ENCODE measurements at regions not wholly inside any gene's neighbourhood (a gene's known extent, or its start where the extent isn't known, plus 50 kb on each side); places are given as distances from the start of the nearest gene placed in this dataset.
"Not testable (repeated sequence)": the region's sequence is repeated elsewhere in the genome, so short reads cannot be mapped to it uniquely, and the experiment has no call there.

DNA sequence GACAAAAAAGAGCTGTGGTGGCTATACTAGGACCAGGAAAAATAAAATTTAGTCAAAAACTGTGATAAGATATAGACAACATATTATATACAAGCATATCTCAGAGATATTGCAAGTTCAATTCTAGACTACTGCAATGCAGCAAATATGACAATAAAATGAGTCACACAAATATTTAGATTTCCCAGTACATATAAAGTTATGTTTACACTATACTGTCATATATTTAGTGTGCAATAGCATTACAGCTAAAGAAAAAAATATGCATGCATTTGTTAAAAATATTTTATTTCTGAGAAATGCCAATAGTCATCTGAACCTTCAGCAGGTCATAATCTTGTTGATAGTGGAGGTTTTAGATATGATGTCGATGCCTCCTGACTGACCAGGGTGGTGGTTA is 72.1 kb downstream of the AKR1C4 start:
- Mint-ChIP-seq H3K4me3 (no peak overlapping the region), H3K9me3 (peaks cover 8% of the 10 kb centered on the region), H3K4me1 (ENCODE audit: low read depth) (peaks cover 4% of the 10 kb centered on the region), H3K36me3 (ENCODE audit: low read depth) (peaks cover 23% of the 10 kb centered on the region), H3K27me3 (no peaks in the 10 kb centered on the region), H3K27ac (no peak overlapping the region)
- no peak for DNase-seq

DNA sequence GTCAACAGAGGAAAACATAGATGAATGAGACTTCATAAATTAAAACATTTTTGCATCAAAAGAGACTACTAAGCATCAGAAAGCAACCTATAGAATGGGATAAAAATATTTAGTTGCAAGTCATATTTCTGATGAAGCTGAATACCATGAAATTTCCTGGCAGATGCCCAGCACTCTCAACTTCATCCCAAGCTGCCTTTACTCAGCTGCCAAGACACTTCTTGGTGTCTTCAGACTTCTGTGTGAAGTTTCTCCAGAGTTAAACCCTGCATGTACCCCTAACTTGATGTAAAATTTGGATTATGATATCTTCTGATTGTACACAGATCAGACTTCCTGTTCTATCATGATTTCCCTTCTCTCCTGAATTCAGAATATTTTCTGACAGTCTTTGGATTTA is 73.2 kb downstream of the AKR1C4 start:
- Mint-ChIP-seq H3K27me3 (no peaks in the 10 kb centered on the region), H3K27ac (no peak overlapping the region), H3K4me3 (no peak overlapping the region), H3K36me3 (ENCODE audit: low read depth) (peaks cover 13% of the 10 kb centered on the region), H3K4me1 (ENCODE audit: low read depth) (peaks cover 4% of the 10 kb centered on the region), H3K9me3 (peaks cover 5% of the 10 kb centered on the region)
- DNase-seq: no peak

DNA sequence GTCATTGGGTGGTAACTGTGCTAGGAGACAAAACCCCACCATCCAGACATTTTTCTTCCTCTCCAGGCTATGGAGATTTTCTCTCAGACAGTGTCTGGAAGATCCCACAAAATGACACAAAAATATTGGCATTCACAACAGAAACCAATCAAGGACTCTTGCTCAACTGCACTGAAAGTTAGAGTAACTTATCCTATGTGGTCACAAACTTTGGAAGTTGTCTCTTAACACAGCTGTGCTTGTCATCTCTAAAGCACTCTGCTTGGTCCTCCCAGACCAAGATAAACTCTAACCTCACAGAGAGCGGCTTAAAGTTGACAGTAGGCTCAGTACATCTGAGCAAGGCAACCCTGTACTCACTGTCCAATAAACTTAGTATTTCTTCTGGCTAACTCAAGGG is 74.9 kb downstream of the AKR1C4 start:
- Mint-ChIP-seq H3K27me3 (no peaks in the 10 kb centered on the region), H3K27ac (no peak overlapping the region), H3K4me1 (ENCODE audit: low read depth) (peaks cover 4% of the 10 kb centered on the region), H3K36me3 (ENCODE audit: low read depth) (peaks cover 3% of the 10 kb centered on the region), H3K9me3 (peaks cover 3% of the 10 kb centered on the region), H3K4me3 (no peak overlapping the region)
- no peak for DNase-seq

DNA sequence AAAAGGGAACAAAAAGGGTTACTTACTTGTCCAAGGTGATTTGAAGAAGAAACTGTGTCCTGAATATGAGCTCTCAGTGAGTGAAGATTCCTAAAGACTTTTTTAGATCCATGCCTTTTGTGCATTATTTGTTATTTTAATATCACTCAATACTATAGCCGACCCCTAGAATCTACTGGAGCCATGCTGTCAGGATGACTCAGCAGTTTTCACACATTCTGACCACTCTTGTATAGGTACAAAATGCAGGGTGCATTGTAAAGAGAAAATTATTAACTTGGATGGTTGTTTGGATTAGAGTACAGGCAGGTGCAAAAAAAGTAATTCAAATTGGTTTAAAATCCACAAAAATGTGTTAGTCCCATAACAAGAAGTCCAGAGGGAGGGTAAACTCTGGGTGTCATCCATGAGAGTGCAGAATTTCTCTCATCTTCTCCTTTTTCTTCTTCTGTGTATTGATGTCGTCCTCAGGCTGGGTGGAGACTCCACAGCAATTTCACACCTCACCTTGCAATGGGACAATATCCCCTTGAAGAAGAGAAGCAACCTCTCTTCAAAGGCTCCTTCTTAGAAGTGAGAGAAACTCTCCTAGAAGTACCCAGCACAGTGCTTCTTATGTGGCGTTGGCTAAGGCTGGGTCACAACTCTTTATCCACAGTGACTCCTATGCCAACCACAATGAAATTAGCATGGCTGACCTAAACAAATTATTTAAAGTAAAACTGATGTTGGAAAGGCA is 75.6 kb downstream of the AKR1C4 start:
- Mint-ChIP-seq H3K4me1 (ENCODE audit: low read depth) (peaks cover 4% of the 10 kb centered on the region), H3K27ac (no peak overlapping the region), H3K36me3 (ENCODE audit: low read depth) (no peaks in the 10 kb centered on the region), H3K9me3 (no peaks in the 10 kb centered on the region), H3K27me3 (no peaks in the 10 kb centered on the region), H3K4me3 (no peak overlapping the region)
- no peak for DNase-seq

DNA sequence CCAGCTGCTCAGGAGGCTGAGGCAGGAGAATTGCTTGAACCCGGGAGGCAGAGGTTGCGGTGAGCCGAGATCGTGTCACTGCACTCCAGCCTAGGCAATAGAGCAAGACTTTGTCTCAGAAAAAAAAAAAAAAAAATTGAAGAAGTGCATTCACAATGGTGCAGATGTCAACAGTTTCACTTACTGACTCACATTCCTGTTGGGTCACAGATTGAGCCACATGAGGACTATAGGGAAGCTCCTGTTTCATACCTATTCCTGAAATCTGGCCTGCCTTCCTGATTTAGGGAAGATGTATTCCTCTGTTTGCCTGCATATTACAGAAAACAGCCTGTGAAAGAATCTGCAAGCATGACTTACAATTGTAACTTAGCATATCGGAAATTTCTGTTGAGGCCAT is 78.2 kb downstream of the AKR1C4 start:
- Mint-ChIP-seq H3K27ac (no peak overlapping the region), H3K9me3 (no peaks in the 10 kb centered on the region), H3K4me1 (ENCODE audit: low read depth) (peaks cover 4% of the 10 kb centered on the region), H3K4me3 (no peak overlapping the region), H3K36me3 (ENCODE audit: low read depth) (no peaks in the 10 kb centered on the region), H3K27me3 (no peaks in the 10 kb centered on the region)
- DNase-seq: no peak

DNA sequence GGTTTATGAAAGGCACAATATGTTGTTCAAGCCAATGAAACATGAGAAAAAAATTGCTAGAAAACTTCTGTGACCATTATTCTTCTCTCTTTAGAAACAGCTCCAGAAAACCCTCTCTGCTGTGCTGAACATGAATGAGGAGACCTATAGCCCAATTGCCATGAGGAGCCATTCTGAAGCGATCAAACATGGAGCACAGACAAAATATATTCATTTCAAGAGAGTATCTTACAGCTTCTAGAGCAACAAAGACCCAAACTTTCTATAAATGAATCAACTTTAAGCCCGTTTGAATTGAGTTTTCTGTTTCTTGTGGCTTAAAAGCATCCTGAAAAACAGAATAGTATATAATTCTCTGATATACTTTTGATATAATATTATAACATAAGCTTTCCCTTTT is 83.4 kb upstream of the UCN3 start:
- H3K4me1 Mint-ChIP-seq (ENCODE audit: low read depth): peaks cover 24% of the 10 kb centered on the region

DNA sequence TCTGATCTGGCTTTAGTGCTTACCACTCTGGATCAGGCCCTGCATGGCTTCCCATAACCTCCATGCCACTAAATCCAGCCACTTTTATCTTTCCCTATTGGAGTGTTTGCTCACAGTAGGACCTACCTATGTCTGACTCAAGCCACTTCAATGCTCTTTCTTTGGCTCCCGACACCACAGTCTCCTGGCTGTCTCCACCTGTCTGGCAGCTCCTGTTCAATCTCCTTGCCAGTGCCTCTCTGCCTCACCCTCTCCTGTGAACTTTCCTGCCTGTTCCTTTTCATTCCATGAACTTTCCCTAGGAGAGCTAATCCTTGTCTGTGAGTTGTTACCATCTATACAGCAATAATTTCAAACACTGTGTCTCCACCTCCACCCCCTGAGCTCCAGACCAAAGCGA is 82.6 kb upstream of the UCN3 start:
- no peak for DNase-seq
- no peaks in the 10 kb centered on the region for H3K27me3 Mint-ChIP-seq
- peaks cover 24% of the 10 kb centered on the region for H3K4me1 Mint-ChIP-seq (ENCODE audit: low read depth)
- H3K36me3 Mint-ChIP-seq (ENCODE audit: low read depth): peaks cover 2% of the 10 kb centered on the region
- H3K9me3 Mint-ChIP-seq: no peaks in the 10 kb centered on the region
- H3K27ac Mint-ChIP-seq: no peak overlapping the region
- H3K4me3 Mint-ChIP-seq: no peak overlapping the region

More for the DNA sequence above, 83.4 kb upstream of the UCN3 start:
- Mint-ChIP-seq H3K4me3 (no peak overlapping the region), H3K27me3 (no peaks in the 10 kb centered on the region), H3K9me3 (no peaks in the 10 kb centered on the region), H3K36me3 (ENCODE audit: low read depth) (peaks cover 2% of the 10 kb centered on the region), H3K27ac (no peak overlapping the region)
- DNase-seq: no peak

DNA sequence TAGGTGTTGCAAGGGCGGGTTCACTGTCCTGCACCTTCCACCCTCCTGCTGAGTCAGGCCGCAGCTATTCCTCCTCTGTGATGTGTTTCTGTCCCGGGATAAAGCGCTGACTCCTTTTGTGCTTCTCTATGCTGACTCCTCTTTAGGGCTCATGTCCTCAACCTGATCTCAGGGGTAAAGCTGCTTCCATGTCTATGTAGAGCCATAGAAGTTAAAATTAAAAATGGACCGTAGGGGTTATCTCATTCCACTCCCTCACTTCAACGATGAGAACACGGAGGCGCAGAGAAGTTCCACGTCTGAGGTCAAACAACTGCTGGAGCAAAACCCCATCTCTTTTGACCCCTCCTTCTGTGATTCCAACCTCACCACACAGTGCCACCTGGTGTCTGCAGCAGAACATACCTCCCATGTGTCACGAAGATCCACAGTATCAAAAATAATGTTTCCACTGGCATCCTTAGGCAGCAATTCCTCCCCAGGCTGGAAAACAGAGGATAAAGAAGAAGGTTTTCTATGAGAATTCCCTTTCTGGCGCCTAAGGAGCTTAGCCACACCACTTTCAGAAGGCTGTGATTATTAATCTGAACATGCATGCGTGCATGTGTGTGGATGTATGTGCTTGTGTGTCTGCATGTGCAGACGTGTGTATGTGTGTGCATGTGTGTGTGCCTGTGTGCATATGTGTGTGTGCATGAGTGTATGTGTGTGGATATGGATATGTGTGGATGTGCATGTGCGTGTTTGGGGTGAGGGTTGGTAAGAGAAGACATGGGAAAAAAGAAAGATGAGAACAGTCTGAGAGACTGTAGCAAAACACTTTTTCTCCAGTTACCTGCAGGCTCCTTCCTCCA is 81.2 kb upstream of the UCN3 start:
- Mint-ChIP-seq H3K27ac (peak overlapping the region; percentile 85), H3K4me3 (no peak overlapping the region), H3K36me3 (ENCODE audit: low read depth) (peaks cover 2% of the 10 kb centered on the region), H3K4me1 (ENCODE audit: low read depth) (peaks cover 24% of the 10 kb centered on the region), H3K27me3 (no peaks in the 10 kb centered on the region), H3K9me3 (no peaks in the 10 kb centered on the region)
- peak; percentile 66 for DNase-seq

DNA sequence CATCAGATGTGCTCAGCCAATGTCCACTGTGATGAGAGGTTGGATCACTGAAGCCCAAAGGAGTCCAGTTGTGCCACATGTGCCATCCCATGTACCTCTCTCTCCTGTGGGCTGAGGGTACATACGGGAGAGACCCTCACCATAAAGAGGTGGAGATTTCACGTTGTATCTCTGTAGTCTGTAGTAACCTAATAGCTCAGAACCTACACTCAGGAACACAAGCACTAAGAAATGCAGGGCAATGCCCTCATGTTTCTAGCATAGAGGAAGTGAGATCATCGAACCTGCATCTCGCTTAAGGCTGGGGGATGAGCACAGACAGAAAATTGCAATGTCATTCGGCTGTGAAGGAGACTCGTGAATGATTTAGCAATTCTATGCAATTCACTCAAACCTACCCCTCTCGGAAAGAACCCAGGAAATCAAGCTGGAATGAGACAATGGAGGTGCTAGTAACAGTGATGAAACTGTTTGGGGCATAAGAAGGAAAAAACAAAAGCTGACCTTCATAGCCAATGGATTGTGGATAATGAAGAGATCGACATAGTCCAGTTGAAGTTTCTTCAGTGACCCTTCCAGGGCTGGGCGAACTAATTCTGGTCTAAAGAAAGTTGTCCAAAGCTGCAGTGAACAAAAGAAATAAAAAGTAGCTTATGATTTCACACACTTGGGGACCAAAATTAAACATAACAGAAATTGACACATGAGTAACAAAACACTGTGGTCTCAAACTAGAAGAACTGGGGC is 80.3 kb upstream of the UCN3 start:
- peak overlapping the region; percentile 11 for H3K4me3 Mint-ChIP-seq
- no peaks in the 10 kb centered on the region for H3K9me3 Mint-ChIP-seq
- H3K4me1 Mint-ChIP-seq (ENCODE audit: low read depth): peaks cover 27% of the 10 kb centered on the region
- H3K27me3 Mint-ChIP-seq: no peaks in the 10 kb centered on the region
- peak overlapping the region; percentile 85 for H3K27ac Mint-ChIP-seq
- peak; percentile 34 for DNase-seq
- H3K36me3 Mint-ChIP-seq (ENCODE audit: low read depth): peaks cover 2% of the 10 kb centered on the region

DNA sequence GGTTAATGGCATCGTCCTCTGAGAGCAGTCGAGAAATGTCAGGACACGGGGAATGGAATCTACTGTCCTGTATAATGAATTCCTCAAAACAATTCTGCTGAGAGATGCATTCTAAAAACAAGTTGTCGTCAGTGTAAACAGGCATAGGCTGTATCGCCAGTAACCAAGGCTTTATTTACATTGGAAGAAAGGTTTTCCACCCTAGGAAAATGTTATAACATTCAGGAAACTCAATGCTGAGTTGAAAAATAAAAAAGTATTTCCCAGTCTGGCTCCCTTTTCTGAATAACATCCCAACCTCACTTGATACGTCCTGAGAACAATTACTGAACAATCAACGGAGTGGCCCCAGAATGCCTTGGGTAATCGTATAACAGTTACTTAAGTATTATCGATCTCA is 79.6 kb upstream of the UCN3 start:
- no peaks in the 10 kb centered on the region for H3K27me3 Mint-ChIP-seq
- DNase-seq: no peak
- peaks cover 28% of the 10 kb centered on the region for H3K4me1 Mint-ChIP-seq (ENCODE audit: low read depth)
- no peaks in the 10 kb centered on the region for H3K9me3 Mint-ChIP-seq
- H3K27ac Mint-ChIP-seq: peak overlapping the region; percentile 85
- no peak overlapping the region for H3K4me3 Mint-ChIP-seq
- H3K36me3 Mint-ChIP-seq (ENCODE audit: low read depth): peaks cover 2% of the 10 kb centered on the region

DNA sequence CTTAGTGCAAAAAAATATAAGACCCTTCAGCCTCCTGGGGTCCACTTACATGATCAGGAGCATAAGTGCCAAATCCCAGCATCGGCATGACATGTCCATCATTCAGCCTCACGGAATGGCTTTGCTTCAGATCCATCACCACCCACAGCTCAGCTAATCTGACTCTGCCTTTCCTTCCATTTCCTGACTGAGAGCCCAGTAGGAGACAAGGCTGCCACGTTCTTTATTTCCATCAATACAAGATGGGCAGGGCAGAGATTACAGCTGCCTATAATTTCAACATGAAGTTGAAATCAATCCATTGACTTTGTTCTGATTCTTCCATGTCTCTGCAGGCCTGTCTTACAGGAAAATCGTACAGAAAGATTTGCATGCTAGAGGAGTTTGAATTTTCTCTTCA is 76.4 kb upstream of the UCN3 start:
- peaks cover 2% of the 10 kb centered on the region for H3K36me3 Mint-ChIP-seq (ENCODE audit: low read depth)
- DNase-seq: no peak
- no peaks in the 10 kb centered on the region for H3K27me3 Mint-ChIP-seq
- H3K4me3 Mint-ChIP-seq: no peak overlapping the region
- H3K9me3 Mint-ChIP-seq: peaks cover 2% of the 10 kb centered on the region
- H3K27ac Mint-ChIP-seq: no peak overlapping the region
- H3K4me1 Mint-ChIP-seq (ENCODE audit: low read depth): peaks cover 51% of the 10 kb centered on the region

DNA sequence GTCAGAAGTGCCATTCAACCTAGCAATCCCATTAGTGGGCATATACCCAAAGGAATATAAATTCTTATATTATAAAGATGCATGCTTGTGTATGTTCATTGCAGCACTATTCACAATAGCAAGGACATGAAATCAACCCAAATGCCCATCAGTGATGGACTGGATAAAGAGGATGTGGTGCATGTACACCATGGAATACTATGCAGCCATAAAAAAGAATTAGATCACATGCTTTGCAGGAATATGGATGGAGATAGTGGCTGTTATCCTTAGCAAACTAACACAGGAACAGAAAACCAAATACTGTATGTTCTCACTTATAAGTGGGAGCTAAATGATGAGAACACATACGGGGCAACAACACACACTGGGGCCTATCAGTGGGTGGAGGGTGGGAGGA is 75.5 kb upstream of the UCN3 start:
- H3K36me3 Mint-ChIP-seq (ENCODE audit: low read depth); H3K4me3 Mint-ChIP-seq; H3K27ac Mint-ChIP-seq; H3K27me3 Mint-ChIP-seq; H3K9me3 Mint-ChIP-seq; DNase-seq: not testable (repeated sequence)
- peaks cover 51% of the 10 kb centered on the region for H3K4me1 Mint-ChIP-seq (ENCODE audit: low read depth)

DNA sequence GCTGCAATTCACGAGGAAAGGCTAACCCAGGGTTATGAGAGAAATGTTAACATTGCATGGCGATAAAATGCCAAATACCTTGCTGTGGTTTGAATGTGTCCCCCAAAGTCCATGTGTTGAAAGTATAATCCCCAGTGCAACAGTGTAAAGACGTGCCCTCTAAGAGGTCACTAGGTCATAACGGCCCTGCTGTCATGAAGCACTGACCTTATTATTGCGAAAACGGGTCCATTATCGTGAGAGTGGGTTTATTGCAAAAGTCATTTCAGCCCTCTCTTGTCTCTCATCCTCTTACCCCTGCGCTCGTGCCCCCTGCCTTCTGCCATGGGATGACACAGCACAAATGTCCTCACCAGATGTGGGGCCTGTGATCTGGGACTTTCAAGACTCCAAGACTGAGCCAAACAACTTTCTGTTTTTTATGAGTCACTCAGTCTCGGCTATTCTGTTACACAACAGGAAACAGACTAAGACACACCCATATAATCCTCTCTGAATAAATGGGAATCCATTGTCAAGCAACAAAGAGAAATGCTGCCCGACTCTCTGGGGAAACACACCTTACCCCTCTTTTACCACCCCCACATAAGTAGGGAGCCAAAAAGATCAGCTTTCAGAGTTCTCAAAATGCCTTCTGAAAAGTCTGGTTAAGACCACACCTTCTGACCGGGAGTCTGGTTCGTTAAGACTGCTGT is 73.1 kb upstream of the UCN3 start:
- Mint-ChIP-seq H3K4me1 (ENCODE audit: low read depth) (peaks cover 65% of the 10 kb centered on the region), H3K36me3 (ENCODE audit: low read depth) (peaks cover 3% of the 10 kb centered on the region), H3K9me3 (peaks cover 2% of the 10 kb centered on the region), H3K4me3 (peak overlapping the region; percentile 75), H3K27me3 (no peaks in the 10 kb centered on the region), H3K27ac (peak overlapping the region; percentile 92)
- DNase-seq: peak; percentile 68

DNA sequence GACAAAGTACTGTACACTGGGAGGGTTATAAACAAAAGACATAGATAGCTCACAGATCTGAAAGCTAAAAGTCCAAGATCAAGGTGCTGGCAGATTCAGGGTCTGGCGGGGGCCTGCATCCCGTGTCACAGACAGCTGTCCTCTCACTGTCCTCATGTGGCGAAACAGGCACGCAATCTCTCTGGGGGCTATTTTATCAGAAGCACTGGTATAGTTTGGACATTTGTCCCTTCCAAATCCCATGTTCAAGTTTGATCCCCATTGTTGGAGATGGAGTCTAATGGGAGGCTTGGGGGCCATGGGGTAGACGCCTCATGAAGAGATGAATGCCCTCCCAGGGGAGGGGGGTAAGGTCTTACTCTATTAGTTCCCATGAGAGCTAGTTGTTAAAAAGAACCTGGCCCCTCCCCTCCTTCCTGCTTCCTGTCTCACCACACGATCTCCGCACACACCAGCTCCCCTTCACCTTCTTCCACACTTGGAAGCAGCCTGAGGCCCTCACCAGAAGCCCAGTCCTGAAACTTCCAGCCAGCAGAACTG is 72.5 kb upstream of the UCN3 start:
- Mint-ChIP-seq H3K4me1 (ENCODE audit: low read depth) (peaks cover 71% of the 10 kb centered on the region), H3K9me3 (peaks cover 2% of the 10 kb centered on the region), H3K27me3 (no peaks in the 10 kb centered on the region), H3K36me3 (ENCODE audit: low read depth) (peaks cover 3% of the 10 kb centered on the region), H3K27ac (peak overlapping the region; percentile 92), H3K4me3 (peak overlapping the region; percentile 75)
- peak; percentile 44 for DNase-seq

Measured in activated T-cell treated with anti-CD3 and anti-CD28 coated beads, Interleukin-2, amount 50 U/mL, for 24 hours (primary cell).